HCT116 (cell line): ENCODE measurements at regions not wholly inside any gene's neighbourhood (a gene's known extent, or its start where the extent isn't known, plus 50 kb on each side); places are given as distances from the start of the nearest gene placed in this dataset.

ENCODE experiments used
- EZH2 ChIP-seq: fragments of 200-600 bp; sonication (generic); IDR thresholded peaks from 2 replicates; pipeline ENCODE4 v1.6.1; 2017; ENCODE audit warnings: antibody characterized with exemption, mixed run types
- RAD21 ChIP-seq: IDR thresholded peaks from 2 replicates; pipeline ENCODE4 v1.6.1; 2012; ENCODE audit warnings: low read depth, mild to moderate bottlenecking
- YY1 ChIP-seq: IDR thresholded peaks from 2 replicates; pipeline ENCODE4 v1.6.1; 2011; ENCODE audit warnings: low read length, low read depth, moderate library complexity, mild to moderate bottlenecking; ENCODE audit not compliant: insufficient replicate concordance; ENCODE audit errors: extremely low read depth
- TF ChIP-seq, protein P1 (sequence below), 3 experiments: fragments of 200-600 bp in 1 of 3; sonication (generic) in 1 of 3; IDR thresholded peaks in 2 of 3; conservative IDR thresholded peaks in 1 of 3; 2 replicates each; pipeline ENCODE4 v1.5.1; 2012 to 2017; ENCODE audit warnings: low read depth in 2 of 3, low read length in 2 of 3, antibody characterized with exemption in 1 of 3, borderline replicate concordance in 1 of 3, control low read depth in 1 of 3, mild to moderate bottlenecking in 1 of 3, mixed read lengths in 1 of 3, mixed run types in 1 of 3, moderate library complexity in 1 of 3; ENCODE audit not compliant: insufficient read depth in 1 of 3

DNA sequence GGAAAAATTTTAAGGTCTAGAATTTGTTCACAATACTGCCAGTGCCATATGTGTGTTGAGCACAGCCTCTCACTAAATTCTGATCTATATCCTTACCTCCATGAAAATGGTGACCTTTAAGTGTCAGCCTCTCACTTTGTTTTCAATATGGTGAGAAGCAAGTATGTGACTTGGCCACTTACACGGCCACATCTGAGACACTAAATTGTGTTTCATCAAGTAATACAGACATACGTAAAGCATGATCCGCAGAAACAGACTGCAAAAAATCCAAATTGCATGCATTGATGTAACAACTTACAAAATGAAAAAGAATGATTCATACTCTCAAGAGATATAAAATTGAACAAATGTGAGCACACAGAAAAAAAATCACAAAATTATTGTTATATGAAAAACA lies 55.2 kb upstream of the UGP2 start:
- TF ChIP-seq, protein P1, sequence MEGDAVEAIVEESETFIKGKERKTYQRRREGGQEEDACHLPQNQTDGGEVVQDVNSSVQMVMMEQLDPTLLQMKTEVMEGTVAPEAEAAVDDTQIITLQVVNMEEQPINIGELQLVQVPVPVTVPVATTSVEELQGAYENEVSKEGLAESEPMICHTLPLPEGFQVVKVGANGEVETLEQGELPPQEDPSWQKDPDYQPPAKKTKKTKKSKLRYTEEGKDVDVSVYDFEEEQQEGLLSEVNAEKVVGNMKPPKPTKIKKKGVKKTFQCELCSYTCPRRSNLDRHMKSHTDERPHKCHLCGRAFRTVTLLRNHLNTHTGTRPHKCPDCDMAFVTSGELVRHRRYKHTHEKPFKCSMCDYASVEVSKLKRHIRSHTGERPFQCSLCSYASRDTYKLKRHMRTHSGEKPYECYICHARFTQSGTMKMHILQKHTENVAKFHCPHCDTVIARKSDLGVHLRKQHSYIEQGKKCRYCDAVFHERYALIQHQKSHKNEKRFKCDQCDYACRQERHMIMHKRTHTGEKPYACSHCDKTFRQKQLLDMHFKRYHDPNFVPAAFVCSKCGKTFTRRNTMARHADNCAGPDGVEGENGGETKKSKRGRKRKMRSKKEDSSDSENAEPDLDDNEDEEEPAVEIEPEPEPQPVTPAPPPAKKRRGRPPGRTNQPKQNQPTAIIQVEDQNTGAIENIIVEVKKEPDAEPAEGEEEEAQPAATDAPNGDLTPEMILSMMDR (IDR thresholded peaks at IDR 0.05 in 2 of 3, conservative IDR thresholded peaks at IDR 0.05 in 1 of 3; ENCODE audit: borderline replicate concordance in 1 of 3, insufficient read depth in 1 of 3, low read depth in 2 of 3, low read length in 2 of 3) = no peak
- no peak for TF ChIP-seq RAD21
- no peak for TF ChIP-seq EZH2
- TF ChIP-seq YY1 = no peak
